DOHH2 (cell line): ENCODE measurements at regions not wholly inside any gene's neighbourhood (a gene's known extent, or its start where the extent isn't known, plus 50 kb on each side); places are given as distances from the start of the nearest gene placed in this dataset.

Source experiments
- EZH2phosphoT487 ChIP-seq: fragments of 200-600 bp; sonication (generic); IDR thresholded peaks from 2 replicates; pipeline ENCODE4 v1.6.1; 2017; ENCODE audit warnings: borderline replicate concordance, mild to moderate bottlenecking, antibody characterized with exemption, low read length, moderate library complexity, mixed read lengths
- TF ChIP-seq, protein P1 (sequence below): fragments of 200-600 bp; sonication (generic); IDR thresholded peaks from one replicate; pipeline ENCODE4 v1.5.1; 2014; ENCODE audit warnings: antibody characterized with exemption, mild to moderate bottlenecking, low read depth, low read length; ENCODE audit not compliant: poor library complexity, severe bottlenecking

- TF ChIP-seq, protein P1, sequence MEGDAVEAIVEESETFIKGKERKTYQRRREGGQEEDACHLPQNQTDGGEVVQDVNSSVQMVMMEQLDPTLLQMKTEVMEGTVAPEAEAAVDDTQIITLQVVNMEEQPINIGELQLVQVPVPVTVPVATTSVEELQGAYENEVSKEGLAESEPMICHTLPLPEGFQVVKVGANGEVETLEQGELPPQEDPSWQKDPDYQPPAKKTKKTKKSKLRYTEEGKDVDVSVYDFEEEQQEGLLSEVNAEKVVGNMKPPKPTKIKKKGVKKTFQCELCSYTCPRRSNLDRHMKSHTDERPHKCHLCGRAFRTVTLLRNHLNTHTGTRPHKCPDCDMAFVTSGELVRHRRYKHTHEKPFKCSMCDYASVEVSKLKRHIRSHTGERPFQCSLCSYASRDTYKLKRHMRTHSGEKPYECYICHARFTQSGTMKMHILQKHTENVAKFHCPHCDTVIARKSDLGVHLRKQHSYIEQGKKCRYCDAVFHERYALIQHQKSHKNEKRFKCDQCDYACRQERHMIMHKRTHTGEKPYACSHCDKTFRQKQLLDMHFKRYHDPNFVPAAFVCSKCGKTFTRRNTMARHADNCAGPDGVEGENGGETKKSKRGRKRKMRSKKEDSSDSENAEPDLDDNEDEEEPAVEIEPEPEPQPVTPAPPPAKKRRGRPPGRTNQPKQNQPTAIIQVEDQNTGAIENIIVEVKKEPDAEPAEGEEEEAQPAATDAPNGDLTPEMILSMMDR: no peak
- no peak for TF ChIP-seq EZH2phosphoT487
These were observed 686.3 kb downstream of the LIG4 start for GRCh38 chr13:107529035-107529434.
